HL-60 (cell line): ENCODE measurements at regions not wholly inside any gene's neighbourhood (a gene's known extent, or its start where the extent isn't known, plus 50 kb on each side); places are given as distances from the start of the nearest gene placed in this dataset.

Source experiments
- DNase-seq, 2 experiments: peaks; one replicate each; pipeline ENCODE4 v3.0.0-alpha.2; 2010 to 2020; ENCODE audit warnings: low read depth in 1 of 2, low spot score in 1 of 2
- H3K27ac ChIP-seq: fragments of 250-450 bp; sonication (Bioruptor Pico); replicated peaks from 2 replicates; pipeline ENCODE4 v1.5.1; 2020; ENCODE audit warnings: mild to moderate bottlenecking, moderate library complexity
- H3K27me3 ChIP-seq: fragments of 250-450 bp; sonication (Bioruptor Pico); 2 replicates; pipeline ENCODE4 v1.5.1; 2021; ENCODE audit warnings: mild to moderate bottlenecking, moderate library complexity; ENCODE audit not compliant: insufficient read depth, poor library complexity, severe bottlenecking
- H3K4me3 ChIP-seq: replicated peaks from 2 replicates; pipeline ENCODE4 v1.5.1; 2011; ENCODE audit warnings: mild to moderate bottlenecking, control low read depth, low read length; ENCODE audit not compliant: insufficient read depth
- CTCF ChIP-seq: IDR thresholded peaks from one replicate; pipeline ENCODE4 v1.5.1; 2011; ENCODE audit warnings: low read length, control low read depth, inconsistent platforms; ENCODE audit not compliant: insufficient read depth
- GABPA ChIP-seq: IDR thresholded peaks from 2 replicates; pipeline ENCODE4 v1.6.1; 2012; ENCODE audit warnings: low read depth
- POLR2AphosphoS5 ChIP-seq: IDR thresholded peaks from 2 replicates; pipeline ENCODE4 v1.6.1; 2012; ENCODE audit warnings: low read depth
- SPI1 ChIP-seq: IDR thresholded peaks from 2 replicates; pipeline ENCODE4 v1.6.1; 2012; ENCODE audit warnings: low read depth, mild to moderate bottlenecking, borderline replicate concordance
- TF ChIP-seq, protein P1 (sequence below): IDR thresholded peaks from 2 replicates; pipeline ENCODE4 v1.6.1; 2012; ENCODE audit warnings: low read depth; ENCODE audit not compliant: insufficient replicate concordance

DNA sequence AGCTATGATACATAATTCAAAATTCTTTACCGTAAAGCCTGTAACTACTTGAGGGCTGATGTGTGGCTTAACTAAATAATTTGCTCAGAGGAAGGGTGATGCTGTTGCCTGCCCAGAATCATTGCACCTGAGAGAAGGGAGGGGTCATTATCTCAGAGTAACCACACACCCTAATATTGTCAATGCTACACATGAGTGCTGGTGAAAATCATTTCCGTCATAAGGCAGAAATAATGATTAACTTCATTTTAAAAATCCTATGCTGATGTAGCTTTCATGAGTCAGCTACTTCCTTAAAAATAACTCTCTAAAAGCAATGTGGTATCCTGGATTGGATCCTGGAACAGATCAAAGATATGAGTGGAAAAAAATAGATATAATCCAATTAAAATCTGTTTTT lies 146.4 kb upstream of the FAM83B start:
- H3K27me3 ChIP-seq, result no peaks in the 10 kb centered on the region
- no peak for DNase-seq
- H3K27ac ChIP-seq, result no peak overlapping the region
- H3K4me3 ChIP-seq, result no peak overlapping the region
- TF ChIP-seq SPI1 (no peak), GABPA (no peak), POLR2AphosphoS5 (no peak)
- TF ChIP-seq, protein P1, sequence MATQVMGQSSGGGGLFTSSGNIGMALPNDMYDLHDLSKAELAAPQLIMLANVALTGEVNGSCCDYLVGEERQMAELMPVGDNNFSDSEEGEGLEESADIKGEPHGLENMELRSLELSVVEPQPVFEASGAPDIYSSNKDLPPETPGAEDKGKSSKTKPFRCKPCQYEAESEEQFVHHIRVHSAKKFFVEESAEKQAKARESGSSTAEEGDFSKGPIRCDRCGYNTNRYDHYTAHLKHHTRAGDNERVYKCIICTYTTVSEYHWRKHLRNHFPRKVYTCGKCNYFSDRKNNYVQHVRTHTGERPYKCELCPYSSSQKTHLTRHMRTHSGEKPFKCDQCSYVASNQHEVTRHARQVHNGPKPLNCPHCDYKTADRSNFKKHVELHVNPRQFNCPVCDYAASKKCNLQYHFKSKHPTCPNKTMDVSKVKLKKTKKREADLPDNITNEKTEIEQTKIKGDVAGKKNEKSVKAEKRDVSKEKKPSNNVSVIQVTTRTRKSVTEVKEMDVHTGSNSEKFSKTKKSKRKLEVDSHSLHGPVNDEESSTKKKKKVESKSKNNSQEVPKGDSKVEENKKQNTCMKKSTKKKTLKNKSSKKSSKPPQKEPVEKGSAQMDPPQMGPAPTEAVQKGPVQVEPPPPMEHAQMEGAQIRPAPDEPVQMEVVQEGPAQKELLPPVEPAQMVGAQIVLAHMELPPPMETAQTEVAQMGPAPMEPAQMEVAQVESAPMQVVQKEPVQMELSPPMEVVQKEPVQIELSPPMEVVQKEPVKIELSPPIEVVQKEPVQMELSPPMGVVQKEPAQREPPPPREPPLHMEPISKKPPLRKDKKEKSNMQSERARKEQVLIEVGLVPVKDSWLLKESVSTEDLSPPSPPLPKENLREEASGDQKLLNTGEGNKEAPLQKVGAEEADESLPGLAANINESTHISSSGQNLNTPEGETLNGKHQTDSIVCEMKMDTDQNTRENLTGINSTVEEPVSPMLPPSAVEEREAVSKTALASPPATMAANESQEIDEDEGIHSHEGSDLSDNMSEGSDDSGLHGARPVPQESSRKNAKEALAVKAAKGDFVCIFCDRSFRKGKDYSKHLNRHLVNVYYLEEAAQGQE, result no peak

GRCh38 chr6:54702772-54703171 lies 143.8 kb upstream of the FAM83B start:
- Histone ChIP-seq H3K27ac (no peak overlapping the region), H3K27me3 (no peaks in the 10 kb centered on the region), H3K4me3 (no peak overlapping the region)
- DNase-seq, result no peak
- no peak for TF ChIP-seq CTCF
- TF ChIP-seq, protein P1, result no peak
- TF ChIP-seq POLR2AphosphoS5, result no peak
- no peak for TF ChIP-seq SPI1
- TF ChIP-seq GABPA, result no peak

DNA sequence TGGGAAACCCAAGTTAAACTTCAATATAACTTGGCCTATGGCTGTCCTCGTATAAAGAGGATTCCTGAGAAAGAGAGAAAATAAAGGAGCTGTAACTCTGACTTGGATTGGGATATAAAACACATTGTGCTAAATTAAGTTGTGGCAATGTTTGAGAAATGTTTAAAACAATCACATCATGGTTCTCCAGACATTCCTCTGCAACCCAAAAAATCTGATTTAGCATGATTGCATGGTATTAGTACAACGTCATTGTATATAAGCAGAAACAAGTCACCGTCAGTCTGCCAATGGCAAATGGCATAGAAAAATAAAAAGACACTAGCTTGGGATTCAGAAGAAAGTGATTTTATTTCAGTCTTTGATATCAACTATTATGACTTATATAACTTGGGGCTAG lies 140.2 kb upstream of the FAM83B start:
- no peak overlapping the region for H3K27ac ChIP-seq
- no peak for TF ChIP-seq SPI1
- no peak for TF ChIP-seq POLR2AphosphoS5
- TF ChIP-seq, protein P1, result no peak
- TF ChIP-seq GABPA, result no peak
- no peak for TF ChIP-seq CTCF
- H3K4me3 ChIP-seq, result no peak overlapping the region
- no peak for DNase-seq
- no peaks in the 10 kb centered on the region for H3K27me3 ChIP-seq
